ENCODE measurements at regions not wholly inside any gene's neighbourhood (a gene's known extent, or its start where the extent isn't known, plus 50 kb on each side); places are given as distances from the start of the nearest gene placed in this dataset.

DNA sequence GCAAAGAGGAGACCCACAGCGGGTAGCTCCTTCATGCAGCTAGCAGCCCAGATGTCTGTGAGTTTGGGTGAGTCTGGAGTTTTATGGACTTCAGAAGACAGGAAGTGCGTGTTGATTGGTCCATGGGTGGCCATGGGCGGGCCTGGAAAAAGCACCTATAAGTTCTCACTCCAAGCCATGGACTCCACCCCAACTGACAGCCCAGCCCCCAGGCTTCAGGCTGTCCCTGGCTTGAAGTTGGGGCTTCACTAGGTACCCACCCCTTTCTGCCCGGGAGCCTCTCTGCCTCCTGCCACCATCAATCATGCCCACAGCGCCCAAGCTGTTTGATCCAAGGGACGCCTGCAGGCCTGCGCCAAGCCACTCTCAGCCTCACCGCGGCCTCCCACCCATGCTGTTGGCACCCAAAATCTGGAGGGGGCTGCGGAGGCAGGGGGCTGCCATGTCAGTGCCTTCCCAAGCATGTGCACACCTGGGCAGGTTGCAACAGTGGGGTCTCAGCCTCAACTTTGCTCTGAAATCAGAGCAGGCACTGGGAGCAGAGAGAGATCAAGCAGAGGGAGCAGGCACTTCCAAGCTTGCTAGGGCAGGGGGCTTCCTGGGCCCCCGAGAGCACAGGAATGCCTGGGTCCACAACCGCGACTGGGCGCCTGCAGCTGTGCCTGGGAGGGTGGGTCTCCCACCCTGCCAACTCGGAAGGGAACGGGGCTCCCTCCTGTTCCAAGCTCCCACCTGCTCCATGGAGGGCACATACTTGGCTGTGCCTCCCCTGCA is 1503.7 kb downstream of the CDH11 start:
- H4K20me1 ChIP-seq (ENCODE audit: insufficient read depth): no peaks in the 10 kb centered on the region
- H3K4me3 ChIP-seq (ENCODE audit: low read length): peak overlapping the region; percentile 4
- H3K4me2 ChIP-seq (ENCODE audit: low read length): no peak overlapping the region
- no peaks in the 10 kb centered on the region for H3K36me3 ChIP-seq (ENCODE audit: insufficient read depth, low read length)
- H3F3A ChIP-seq (ENCODE audit: insufficient read depth, low read length, poor library complexity, severe bottlenecking): no peaks in the 10 kb centered on the region
- TF ChIP-seq, protein P1, sequence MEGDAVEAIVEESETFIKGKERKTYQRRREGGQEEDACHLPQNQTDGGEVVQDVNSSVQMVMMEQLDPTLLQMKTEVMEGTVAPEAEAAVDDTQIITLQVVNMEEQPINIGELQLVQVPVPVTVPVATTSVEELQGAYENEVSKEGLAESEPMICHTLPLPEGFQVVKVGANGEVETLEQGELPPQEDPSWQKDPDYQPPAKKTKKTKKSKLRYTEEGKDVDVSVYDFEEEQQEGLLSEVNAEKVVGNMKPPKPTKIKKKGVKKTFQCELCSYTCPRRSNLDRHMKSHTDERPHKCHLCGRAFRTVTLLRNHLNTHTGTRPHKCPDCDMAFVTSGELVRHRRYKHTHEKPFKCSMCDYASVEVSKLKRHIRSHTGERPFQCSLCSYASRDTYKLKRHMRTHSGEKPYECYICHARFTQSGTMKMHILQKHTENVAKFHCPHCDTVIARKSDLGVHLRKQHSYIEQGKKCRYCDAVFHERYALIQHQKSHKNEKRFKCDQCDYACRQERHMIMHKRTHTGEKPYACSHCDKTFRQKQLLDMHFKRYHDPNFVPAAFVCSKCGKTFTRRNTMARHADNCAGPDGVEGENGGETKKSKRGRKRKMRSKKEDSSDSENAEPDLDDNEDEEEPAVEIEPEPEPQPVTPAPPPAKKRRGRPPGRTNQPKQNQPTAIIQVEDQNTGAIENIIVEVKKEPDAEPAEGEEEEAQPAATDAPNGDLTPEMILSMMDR (IDR thresholded peaks at IDR 0.05; ENCODE audit: poor library complexity, severe bottlenecking): no peak
- TF ChIP-seq RAD21 (conservative IDR thresholded peaks at IDR 0.05) (no peak), POLR2AphosphoS5 (IDR thresholded peaks at IDR 0.05) (no peak), SMC3 (conservative IDR thresholded peaks at IDR 0.05; ENCODE audit: poor library complexity) (no peak), MXI1 (conservative IDR thresholded peaks at IDR 0.05; ENCODE audit: poor library complexity, severe bottlenecking) (no peak), TAF1 (IDR thresholded peaks at IDR 0.05; ENCODE audit: low read depth) (no peak), EZH2 (IDR thresholded peaks at IDR 0.05; ENCODE audit: borderline replicate concordance, insufficient read depth, low read length, poor library complexity, severe bottlenecking) (no peak), EP300 (conservative IDR thresholded peaks at IDR 0.05; ENCODE audit: poor library complexity, severe bottlenecking) (no peak)
- TF ChIP-seq, protein P2, sequence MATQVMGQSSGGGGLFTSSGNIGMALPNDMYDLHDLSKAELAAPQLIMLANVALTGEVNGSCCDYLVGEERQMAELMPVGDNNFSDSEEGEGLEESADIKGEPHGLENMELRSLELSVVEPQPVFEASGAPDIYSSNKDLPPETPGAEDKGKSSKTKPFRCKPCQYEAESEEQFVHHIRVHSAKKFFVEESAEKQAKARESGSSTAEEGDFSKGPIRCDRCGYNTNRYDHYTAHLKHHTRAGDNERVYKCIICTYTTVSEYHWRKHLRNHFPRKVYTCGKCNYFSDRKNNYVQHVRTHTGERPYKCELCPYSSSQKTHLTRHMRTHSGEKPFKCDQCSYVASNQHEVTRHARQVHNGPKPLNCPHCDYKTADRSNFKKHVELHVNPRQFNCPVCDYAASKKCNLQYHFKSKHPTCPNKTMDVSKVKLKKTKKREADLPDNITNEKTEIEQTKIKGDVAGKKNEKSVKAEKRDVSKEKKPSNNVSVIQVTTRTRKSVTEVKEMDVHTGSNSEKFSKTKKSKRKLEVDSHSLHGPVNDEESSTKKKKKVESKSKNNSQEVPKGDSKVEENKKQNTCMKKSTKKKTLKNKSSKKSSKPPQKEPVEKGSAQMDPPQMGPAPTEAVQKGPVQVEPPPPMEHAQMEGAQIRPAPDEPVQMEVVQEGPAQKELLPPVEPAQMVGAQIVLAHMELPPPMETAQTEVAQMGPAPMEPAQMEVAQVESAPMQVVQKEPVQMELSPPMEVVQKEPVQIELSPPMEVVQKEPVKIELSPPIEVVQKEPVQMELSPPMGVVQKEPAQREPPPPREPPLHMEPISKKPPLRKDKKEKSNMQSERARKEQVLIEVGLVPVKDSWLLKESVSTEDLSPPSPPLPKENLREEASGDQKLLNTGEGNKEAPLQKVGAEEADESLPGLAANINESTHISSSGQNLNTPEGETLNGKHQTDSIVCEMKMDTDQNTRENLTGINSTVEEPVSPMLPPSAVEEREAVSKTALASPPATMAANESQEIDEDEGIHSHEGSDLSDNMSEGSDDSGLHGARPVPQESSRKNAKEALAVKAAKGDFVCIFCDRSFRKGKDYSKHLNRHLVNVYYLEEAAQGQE (IDR thresholded peaks at IDR 0.05; ENCODE audit: borderline replicate concordance): no peak
- no peak overlapping the region for H3K9ac ChIP-seq (ENCODE audit: low read length)
- no peaks in the 10 kb centered on the region for H3K79me2 ChIP-seq (replicated peaks; ENCODE audit: insufficient read depth, low read length)
- no peaks in the 10 kb centered on the region for H3K9me2 ChIP-seq (ENCODE audit: insufficient read depth, low read length)
- H3K9me3 ChIP-seq (ENCODE audit: low read length): no peaks in the 10 kb centered on the region
- H2AFZ ChIP-seq (ENCODE audit: low read depth, low read length): no peak overlapping the region
- peak overlapping the region; percentile 26 for H3K27ac ChIP-seq (ENCODE audit: low read length)
- H3K27me3 ChIP-seq (ENCODE audit: insufficient read depth, low read depth, low read length): no peaks in the 10 kb centered on the region

DNA sequence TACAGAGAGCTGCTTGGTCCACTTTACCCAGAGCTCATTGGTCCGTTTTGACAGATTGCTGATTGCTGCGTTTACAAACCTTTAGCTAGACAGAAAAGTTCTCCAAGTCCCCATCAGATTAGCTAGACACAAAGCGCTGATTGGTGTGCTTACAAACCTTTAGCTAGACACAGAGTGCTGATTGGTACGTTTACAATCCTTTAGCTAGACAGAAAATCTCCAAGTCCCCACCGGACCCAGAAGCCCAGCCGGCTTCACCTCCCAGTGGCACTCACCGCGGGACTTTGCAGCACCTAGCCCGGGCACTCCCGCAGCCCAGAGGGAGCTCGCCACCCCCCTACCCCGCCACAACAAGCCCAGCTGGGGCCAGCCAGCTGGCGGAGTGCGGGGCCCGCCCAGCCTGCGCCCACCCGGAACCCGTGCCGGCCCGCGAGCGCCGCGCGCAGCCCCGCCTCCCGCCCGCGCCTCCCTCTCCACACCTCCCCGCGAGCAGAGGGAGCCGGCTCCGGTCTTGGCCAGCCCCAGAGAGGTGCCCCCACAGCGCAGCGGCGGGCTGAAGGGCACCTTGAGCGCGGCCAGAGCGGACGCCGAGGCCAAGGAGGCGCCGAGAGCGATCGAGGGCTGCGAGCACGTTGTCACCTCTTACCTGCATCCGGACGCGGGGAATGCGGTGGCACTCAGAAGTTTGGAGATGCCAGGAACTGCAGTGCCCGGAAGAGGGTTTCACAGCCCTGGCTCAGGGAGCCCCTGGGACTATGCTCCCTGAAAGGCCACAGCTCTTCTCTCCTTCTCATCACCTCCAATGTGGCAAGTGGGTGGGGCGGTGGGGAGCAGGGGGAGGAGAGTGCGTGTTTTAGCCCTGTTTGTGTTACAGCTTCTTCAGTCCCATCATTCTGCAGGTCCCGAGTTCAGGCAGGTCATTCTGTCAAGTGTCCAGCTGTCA is 1504.5 kb downstream of the CDH11 start:
- H3K9ac ChIP-seq (ENCODE audit: low read length): no peak overlapping the region

More for the DNA sequence above, 1504.5 kb downstream of the CDH11 start:
- Histone ChIP-seq H3K4me2 (ENCODE audit: low read length) (no peak overlapping the region), H3K79me2 (replicated peaks; ENCODE audit: insufficient read depth, low read length) (no peaks in the 10 kb centered on the region), H3K9me3 (ENCODE audit: low read length) (no peaks in the 10 kb centered on the region), H3K27me3 (ENCODE audit: insufficient read depth, low read depth, low read length) (no peaks in the 10 kb centered on the region), H4K20me1 (ENCODE audit: insufficient read depth) (no peaks in the 10 kb centered on the region), H3K9me2 (ENCODE audit: insufficient read depth, low read length) (no peaks in the 10 kb centered on the region), H3K27ac (ENCODE audit: low read length) (no peak overlapping the region), H2AFZ (ENCODE audit: low read depth, low read length) (no peak overlapping the region), H3F3A (ENCODE audit: insufficient read depth, low read length, poor library complexity, severe bottlenecking) (no peaks in the 10 kb centered on the region), H3K36me3 (ENCODE audit: insufficient read depth, low read length) (no peaks in the 10 kb centered on the region), H3K4me3 (ENCODE audit: low read length) (no peak overlapping the region)
- TF ChIP-seq MXI1 (conservative IDR thresholded peaks at IDR 0.05; ENCODE audit: poor library complexity, severe bottlenecking) (no peak), POLR2AphosphoS5 (IDR thresholded peaks at IDR 0.05) (no peak), EZH2 (IDR thresholded peaks at IDR 0.05; ENCODE audit: borderline replicate concordance, insufficient read depth, low read length, poor library complexity, severe bottlenecking) (no peak), RAD21 (conservative IDR thresholded peaks at IDR 0.05) (no peak), SMC3 (conservative IDR thresholded peaks at IDR 0.05; ENCODE audit: poor library complexity) (no peak), EP300 (conservative IDR thresholded peaks at IDR 0.05; ENCODE audit: poor library complexity, severe bottlenecking) (no peak), TAF1 (IDR thresholded peaks at IDR 0.05; ENCODE audit: low read depth) (no peak)
- TF ChIP-seq, protein P2 (IDR thresholded peaks at IDR 0.05; ENCODE audit: borderline replicate concordance): no peak
- TF ChIP-seq, protein P1 (IDR thresholded peaks at IDR 0.05; ENCODE audit: poor library complexity, severe bottlenecking): no peak
